ENCODE measurements at regions not wholly inside any gene's neighbourhood (a gene's known extent, or its start where the extent isn't known, plus 50 kb on each side); places are given as distances from the start of the nearest gene placed in this dataset.

GRCh38 chr21:43331962-43332828 is 94.7 kb downstream of the SIK1 start:
- no peak for DNase-seq

GRCh38 chr21:43331111-43331961 is 95.6 kb downstream of the SIK1 start:
- DNase-seq, result no peak

GRCh38 chr21:43330306-43330881 is 96.5 kb downstream of the SIK1 start:
- DNase-seq, result no peak

GRCh38 chr21:43329711-43330269 is 97.1 kb downstream of the SIK1 start:
- no peak for DNase-seq

GRCh38 chr21:43328958-43329691 is 97.8 kb downstream of the SIK1 start:
- no peak for DNase-seq

GRCh38 chr21:43328185-43328957 is 98.6 kb downstream of the SIK1 start:
- DNase-seq, result no peak

GRCh38 chr21:43325968-43326715 is 100.8 kb downstream of the SIK1 start:
- DNase-seq, result no peak

GRCh38 chr21:43325036-43325435 is 101.9 kb downstream of the SIK1 start:
- no peak for DNase-seq

- no peak for DNase-seq
These were observed 102.3 kb downstream of the SIK1 start for GRCh38 chr21:43324596-43324995.

- DNase-seq, result no peak
These were observed 103.5 kb downstream of the SIK1 start for GRCh38 chr21:43323244-43324005.

- DNase-seq, result no peak
These were observed 104.1 kb downstream of the SIK1 start for GRCh38 chr21:43322805-43323204.

GRCh38 chr21:43322311-43322710 is 104.6 kb downstream of the SIK1 start:
- no peak for DNase-seq

- DNase-seq, result no peak
These were observed 105.3 kb downstream of the SIK1 start for GRCh38 chr21:43321611-43322010.

- DNase-seq, result no peak
These were observed 105.8 kb downstream of the SIK1 start for GRCh38 chr21:43321111-43321510.

GRCh38 chr21:43320526-43320925 is 106.4 kb downstream of the SIK1 start:
- no peak for DNase-seq

GRCh38 chr21:43318841-43319781 is 107.8 kb downstream of the SIK1 start:
- DNase-seq, result peak; percentile 69

- no peak for DNase-seq
These were observed 108.6 kb downstream of the SIK1 start for GRCh38 chr21:43318368-43318767.

- no peak for DNase-seq
These were observed 109.0 kb downstream of the SIK1 start for GRCh38 chr21:43317959-43318358.

- no peak for DNase-seq
These were observed 109.6 kb downstream of the SIK1 start for GRCh38 chr21:43317254-43317748.
